AG08396 (cell line): ENCODE measurements at regions not wholly inside any gene's neighbourhood (a gene's known extent, or its start where the extent isn't known, plus 50 kb on each side); places are given as distances from the start of the nearest gene placed in this dataset.
"Not testable (repeated sequence)": the region's sequence is repeated elsewhere in the genome, so short reads cannot be mapped to it uniquely, and the experiment has no call there.

Experiments
- DNase-seq: peaks from one replicate; pipeline ENCODE4 v3.0.0; 2012; ENCODE audit warnings: low spot score, mixed read lengths

GRCh38 chr3:24545887-24546286, 51.2 kb upstream of the THRB start:
- no peak for DNase-seq

GRCh38 chr3:24548278-24548677, 53.6 kb upstream of the THRB start:
- DNase-seq: peak; percentile 12

GRCh38 chr3:24550588-24550987, 55.9 kb upstream of the THRB start:
- no peak for DNase-seq

- no peak for DNase-seq
Measured at GRCh38 chr3:24551626-24552025, 57.0 kb upstream of the THRB start.

GRCh38 chr3:24562895-24563294, 68.2 kb upstream of the THRB start:
- no peak for DNase-seq

GRCh38 chr3:24565053-24565452, 70.4 kb upstream of the THRB start:
- no peak for DNase-seq

- no peak for DNase-seq
Measured at GRCh38 chr3:24565656-24566055, 71.0 kb upstream of the THRB start.

GRCh38 chr3:24566927-24567326, 72.3 kb upstream of the THRB start:
- no peak for DNase-seq

GRCh38 chr3:24572409-24572808, 77.8 kb upstream of the THRB start:
- DNase-seq: not testable (repeated sequence)

- DNase-seq: no peak
Measured at GRCh38 chr3:24573576-24573975, 78.9 kb upstream of the THRB start.

GRCh38 chr3:24578324-24578723, 83.7 kb upstream of the THRB start:
- no peak for DNase-seq

- DNase-seq: no peak
Measured at GRCh38 chr3:24578951-24579421, 84.3 kb upstream of the THRB start.

- no peak for DNase-seq
Measured at GRCh38 chr3:24582431-24583403, 88.1 kb upstream of the THRB start.

- no peak for DNase-seq
Measured at GRCh38 chr3:24586920-24587319, 92.3 kb upstream of the THRB start.

GRCh38 chr3:24588629-24589512, 94.2 kb upstream of the THRB start:
- no peak for DNase-seq

- no peak for DNase-seq
Measured at GRCh38 chr3:24589513-24589851, 94.8 kb upstream of the THRB start.

- DNase-seq: no peak
Measured at GRCh38 chr3:24589931-24590880, 95.6 kb upstream of the THRB start.

GRCh38 chr3:24591191-24591590, 96.5 kb upstream of the THRB start:
- DNase-seq: no peak

- no peak for DNase-seq
Measured at GRCh38 chr3:24591661-24592555, 97.3 kb upstream of the THRB start.

- no peak for DNase-seq
Measured at GRCh38 chr3:24594161-24594560, 99.5 kb upstream of the THRB start.

- DNase-seq: no peak
Measured at GRCh38 chr3:24595796-24596195, 101.1 kb upstream of the THRB start.
